Epithelial cell of esophagus (primary cell): ENCODE measurements at regions not wholly inside any gene's neighbourhood (a gene's known extent, or its start where the extent isn't known, plus 50 kb on each side); places are given as distances from the start of the nearest gene placed in this dataset.

Experiments used
- DNase-seq: peaks from one replicate; pipeline ENCODE4 v3.0.0; 2010; ENCODE audit warnings: low read depth
- H3K4me3 ChIP-seq: 2 replicates; pipeline ENCODE4 v1.5.1; 2011; ENCODE audit warnings: mild to moderate bottlenecking, low read length, control low read depth
- CTCF ChIP-seq: IDR thresholded peaks from 2 replicates; pipeline ENCODE4 v1.5.1; 2011; ENCODE audit warnings: low read depth, mild to moderate bottlenecking, low read length, control low read depth, inconsistent platforms; ENCODE audit not compliant: insufficient read depth; ENCODE audit errors: missing control alignments

GRCh38 chr5:23221831-23222230 lies 285.6 kb upstream of the PRDM9 start:
- no peak overlapping the region for H3K4me3 ChIP-seq
- no peak for DNase-seq
- no peak for TF ChIP-seq CTCF

GRCh38 chr5:23217159-23217558 lies 290.2 kb upstream of the PRDM9 start:
- no peak for TF ChIP-seq CTCF
- no peak overlapping the region for H3K4me3 ChIP-seq
- DNase-seq, result no peak

- DNase-seq, result no peak
- TF ChIP-seq CTCF, result no peak
- H3K4me3 ChIP-seq, result no peak overlapping the region
Measured at GRCh38 chr5:23216345-23216744, 291.1 kb upstream of the PRDM9 start.

GRCh38 chr5:23208959-23209431 lies 298.4 kb upstream of the PRDM9 start:
- H3K4me3 ChIP-seq, result no peak overlapping the region
- DNase-seq, result peak; percentile 83
- TF ChIP-seq CTCF, result peak; percentile 85

- TF ChIP-seq CTCF, result no peak
- H3K4me3 ChIP-seq, result no peak overlapping the region
- peak; percentile 52 for DNase-seq
Measured at GRCh38 chr5:23204111-23204510, 303.3 kb upstream of the PRDM9 start.

GRCh38 chr5:23169660-23170416 lies 316.7 kb upstream of the CDH12 start:
- no peak for DNase-seq
- no peak overlapping the region for H3K4me3 ChIP-seq
- no peak for TF ChIP-seq CTCF

GRCh38 chr5:23164971-23165370 lies 311.8 kb upstream of the CDH12 start:
- DNase-seq, result no peak
- no peak overlapping the region for H3K4me3 ChIP-seq
- no peak for TF ChIP-seq CTCF
